OCI-LY3 (cell line): ENCODE measurements at regions not wholly inside any gene's neighbourhood (a gene's known extent, or its start where the extent isn't known, plus 50 kb on each side); places are given as distances from the start of the nearest gene placed in this dataset.

Source experiments
- EZH2phosphoT487 ChIP-seq: fragments of 200-600 bp; shearing (Covaris generic); IDR thresholded peaks from 2 replicates; pipeline ENCODE4 v1.6.1; 2018; ENCODE audit warnings: antibody characterized with exemption, mixed run types, low read depth
- TF ChIP-seq, protein P1 (sequence below): fragments of 200-600, 300-600 bp; sonication (generic); IDR thresholded peaks from 2 replicates; pipeline ENCODE4 v1.5.1; 2014; ENCODE audit warnings: antibody characterized with exemption, low read length, low read depth

DNA sequence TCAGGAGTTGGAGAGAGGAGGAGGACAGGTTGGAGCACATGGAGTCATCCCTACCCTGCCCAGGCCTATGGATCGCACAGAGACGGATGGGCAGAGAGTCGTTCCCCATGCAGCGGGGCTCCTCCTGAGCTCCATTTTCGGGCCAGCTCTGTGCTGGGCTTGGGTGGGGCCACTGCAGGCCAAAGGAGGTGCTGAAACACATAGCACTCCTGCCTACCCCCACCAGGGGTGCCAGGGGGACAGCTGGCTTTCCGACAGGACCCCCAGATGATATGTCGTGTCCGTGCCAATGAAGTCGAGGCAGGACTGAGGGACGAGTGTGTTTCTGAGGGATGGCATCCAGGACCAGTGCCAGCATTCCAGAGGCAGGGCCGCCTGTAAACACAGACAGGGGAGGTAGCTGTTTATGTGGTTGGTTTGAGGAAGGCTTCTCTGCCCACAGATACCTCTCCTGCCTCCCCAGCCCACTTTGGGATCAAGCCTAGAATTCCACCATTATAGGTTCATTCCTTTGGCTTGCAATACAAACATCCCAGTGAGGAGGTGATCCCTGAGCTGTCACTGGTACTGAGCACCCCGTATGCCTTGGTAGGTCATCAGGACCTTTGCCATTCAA lies 116.6 kb downstream of the GLI2 start:
- TF ChIP-seq, protein P1, sequence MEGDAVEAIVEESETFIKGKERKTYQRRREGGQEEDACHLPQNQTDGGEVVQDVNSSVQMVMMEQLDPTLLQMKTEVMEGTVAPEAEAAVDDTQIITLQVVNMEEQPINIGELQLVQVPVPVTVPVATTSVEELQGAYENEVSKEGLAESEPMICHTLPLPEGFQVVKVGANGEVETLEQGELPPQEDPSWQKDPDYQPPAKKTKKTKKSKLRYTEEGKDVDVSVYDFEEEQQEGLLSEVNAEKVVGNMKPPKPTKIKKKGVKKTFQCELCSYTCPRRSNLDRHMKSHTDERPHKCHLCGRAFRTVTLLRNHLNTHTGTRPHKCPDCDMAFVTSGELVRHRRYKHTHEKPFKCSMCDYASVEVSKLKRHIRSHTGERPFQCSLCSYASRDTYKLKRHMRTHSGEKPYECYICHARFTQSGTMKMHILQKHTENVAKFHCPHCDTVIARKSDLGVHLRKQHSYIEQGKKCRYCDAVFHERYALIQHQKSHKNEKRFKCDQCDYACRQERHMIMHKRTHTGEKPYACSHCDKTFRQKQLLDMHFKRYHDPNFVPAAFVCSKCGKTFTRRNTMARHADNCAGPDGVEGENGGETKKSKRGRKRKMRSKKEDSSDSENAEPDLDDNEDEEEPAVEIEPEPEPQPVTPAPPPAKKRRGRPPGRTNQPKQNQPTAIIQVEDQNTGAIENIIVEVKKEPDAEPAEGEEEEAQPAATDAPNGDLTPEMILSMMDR = no peak
- no peak for TF ChIP-seq EZH2phosphoT487
